Activated T-cell treated with anti-CD3 and anti-CD28 coated beads, Interleukin-2, amount 50 U/mL, for 48 hours (primary cell): ENCODE measurements at regions not wholly inside any gene's neighbourhood (a gene's known extent, or its start where the extent isn't known, plus 50 kb on each side); places are given as distances from the start of the nearest gene placed in this dataset.
A peak's percentile ranks its signal among the peaks of the same experiment; 100 is the strongest.

Experiments used
- DNase-seq, 2 experiments: peaks; one replicate each; pipeline ENCODE4 v3.0.0-alpha.2; 2020

DNA sequence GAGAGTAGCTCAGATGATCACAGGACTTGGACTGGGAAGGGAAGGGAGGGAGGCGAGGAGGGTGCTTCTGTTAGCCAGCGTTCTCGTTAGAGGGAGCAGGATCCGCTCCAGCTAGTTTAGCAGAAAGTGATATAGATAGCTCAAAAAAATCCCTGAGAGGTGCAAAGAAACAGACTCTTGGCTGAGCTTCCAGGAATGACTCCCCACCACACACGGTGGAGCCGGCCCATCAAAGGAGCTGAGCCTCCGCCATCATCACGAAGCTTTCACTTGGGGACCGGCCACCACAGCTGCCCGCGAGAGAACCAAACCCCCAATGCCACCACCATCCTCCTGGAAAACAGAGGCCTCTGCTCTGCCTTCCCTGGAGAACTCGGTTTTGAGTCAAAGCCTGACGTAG lies 124.6 kb upstream of the BCL2L14 start:
- DNase-seq: no peak

DNA sequence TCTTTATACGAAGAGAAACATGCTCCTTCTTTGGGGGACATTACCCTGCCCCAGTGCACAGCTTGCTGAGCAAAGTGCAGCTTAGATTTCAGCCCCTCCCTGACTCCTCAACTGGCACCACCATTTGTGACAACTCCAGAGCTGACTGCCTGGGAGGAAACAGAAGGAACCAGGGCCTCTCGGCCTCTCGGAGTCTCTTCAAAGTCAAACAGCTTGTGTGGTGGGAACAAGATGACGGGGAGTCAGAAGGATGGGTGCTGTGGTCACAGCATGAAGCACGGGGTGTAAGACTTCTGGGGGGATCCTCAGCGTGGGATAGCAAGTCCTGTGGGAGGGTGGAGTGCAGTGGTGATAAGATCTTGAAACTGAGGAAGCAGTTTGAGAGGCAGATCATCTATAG lies 123.5 kb upstream of the BCL2L14 start:
- DNase-seq: no peak

DNA sequence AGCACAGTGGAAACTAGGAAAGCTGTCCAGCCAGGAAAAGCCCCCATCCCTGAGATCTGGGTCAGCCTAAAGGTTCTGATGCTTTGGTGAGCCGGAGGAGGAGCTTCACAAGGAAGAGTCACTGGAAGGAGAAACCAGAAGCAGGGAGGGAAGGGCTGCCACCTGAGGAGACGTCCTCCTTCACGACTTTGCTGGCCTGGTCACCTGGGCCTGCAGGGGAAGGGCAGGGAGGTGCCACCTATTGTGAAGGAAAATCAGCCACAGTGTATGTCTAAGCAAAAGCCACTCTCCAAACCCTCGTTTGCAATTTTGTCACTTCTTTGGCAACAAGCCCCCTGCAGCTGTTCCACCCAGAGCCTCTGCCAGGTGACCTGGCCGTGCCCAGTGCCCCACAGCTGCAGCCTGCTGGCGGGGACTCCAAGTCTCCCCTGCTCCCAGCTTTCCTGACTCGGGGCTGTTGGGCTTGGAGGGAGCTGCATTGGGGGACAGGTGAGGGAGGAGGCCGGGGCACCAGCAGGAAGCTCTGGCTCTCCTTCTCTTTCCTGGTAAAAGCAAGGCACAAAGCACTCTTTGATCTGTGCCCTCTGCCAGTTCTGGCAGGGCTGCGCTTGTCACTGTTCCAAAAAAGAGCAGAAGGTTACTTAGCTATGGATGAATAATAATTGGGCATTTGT lies 120.9 kb upstream of the BCL2L14 start:
- DNase-seq: no peak

- DNase-seq: no peak
These were observed 119.5 kb upstream of the BCL2L14 start for GRCh38 chr12:11951209-11951608.

GRCh38 chr12:11953523-11953922 lies 117.2 kb upstream of the BCL2L14 start:
- DNase-seq: no peak

DNA sequence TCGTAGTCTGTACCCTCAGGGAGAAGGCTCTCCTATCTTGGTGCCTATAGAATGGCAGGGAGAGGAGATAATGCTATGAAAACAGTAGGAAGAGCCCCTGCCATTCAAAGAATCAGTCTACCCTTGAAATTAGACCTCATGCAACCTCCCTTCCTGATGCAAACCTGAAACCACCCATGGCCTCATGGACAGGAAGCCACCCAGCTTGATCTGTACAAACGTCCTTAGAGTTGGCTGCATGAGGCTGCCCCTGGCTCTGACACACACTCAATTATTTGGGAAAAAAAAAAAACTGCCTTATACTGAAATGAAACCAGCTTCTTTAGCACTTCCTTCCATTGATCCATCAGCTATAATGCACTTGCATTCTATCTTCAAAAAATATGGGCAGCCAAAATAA lies 116.6 kb upstream of the BCL2L14 start:
- no peak for DNase-seq

GRCh38 chr12:11958221-11959091 lies 112.3 kb upstream of the BCL2L14 start:
- peak; percentile 71 to 75 for DNase-seq

DNA sequence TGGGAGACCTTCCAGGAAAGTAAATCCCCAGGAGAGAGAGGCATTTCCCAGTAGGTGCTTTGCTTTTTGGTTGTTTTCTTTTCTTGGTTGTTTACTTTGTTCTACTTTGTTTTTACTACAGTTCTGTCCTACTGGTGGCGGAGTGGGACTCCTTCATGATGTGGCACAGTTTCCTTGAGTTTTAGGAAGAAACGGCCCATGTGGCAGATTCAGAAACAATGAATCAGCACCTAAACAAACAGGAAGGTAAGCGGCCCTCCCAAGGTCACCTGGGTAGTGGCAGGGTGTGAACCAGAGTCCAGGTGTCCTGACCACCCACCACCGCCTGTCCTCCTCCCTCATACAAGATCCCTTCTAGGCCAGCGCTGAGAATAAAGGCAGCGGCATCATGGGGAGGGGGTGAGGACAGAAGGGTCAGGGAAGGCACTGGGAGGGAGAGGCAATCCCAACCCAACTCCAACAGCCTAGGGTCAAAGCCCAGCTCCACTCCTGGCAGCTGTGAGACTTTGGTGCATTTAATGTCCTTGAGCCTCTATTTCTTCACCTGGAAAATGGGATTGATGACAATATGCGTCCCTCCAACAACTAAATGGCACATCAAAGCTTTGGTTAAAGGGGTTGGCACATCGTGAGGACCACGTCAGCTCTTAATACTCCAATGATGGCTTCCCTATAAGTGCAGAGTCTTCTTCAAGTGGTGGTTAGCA lies 111.5 kb upstream of the BCL2L14 start:
- DNase-seq: peak in 1 of 2 experiments; percentile 39

- no peak for DNase-seq
These were observed 110.1 kb upstream of the BCL2L14 start for GRCh38 chr12:11960646-11961045.

DNA sequence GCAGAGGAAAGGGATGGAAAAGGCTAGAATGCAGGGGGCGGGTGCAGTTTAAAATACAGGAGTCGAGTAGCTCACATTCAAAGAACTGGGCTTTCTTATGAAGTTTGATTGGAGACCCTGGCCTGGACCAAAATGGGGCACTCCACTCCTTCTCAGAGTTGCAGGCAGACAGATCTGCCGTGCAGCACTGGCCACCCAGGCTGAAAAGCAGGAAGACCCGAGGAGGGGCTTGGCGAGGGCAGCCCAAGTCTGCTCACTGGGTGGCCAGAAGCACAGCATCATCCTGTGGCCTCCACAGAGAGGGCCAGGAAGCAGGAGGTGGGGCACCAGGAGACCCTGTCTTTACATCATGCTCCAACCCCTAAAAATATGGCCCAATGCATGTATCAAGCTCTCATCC lies 109.1 kb upstream of the BCL2L14 start:
- no peak for DNase-seq

GRCh38 chr12:11962860-11963259 lies 107.9 kb upstream of the BCL2L14 start:
- DNase-seq: no peak

DNA sequence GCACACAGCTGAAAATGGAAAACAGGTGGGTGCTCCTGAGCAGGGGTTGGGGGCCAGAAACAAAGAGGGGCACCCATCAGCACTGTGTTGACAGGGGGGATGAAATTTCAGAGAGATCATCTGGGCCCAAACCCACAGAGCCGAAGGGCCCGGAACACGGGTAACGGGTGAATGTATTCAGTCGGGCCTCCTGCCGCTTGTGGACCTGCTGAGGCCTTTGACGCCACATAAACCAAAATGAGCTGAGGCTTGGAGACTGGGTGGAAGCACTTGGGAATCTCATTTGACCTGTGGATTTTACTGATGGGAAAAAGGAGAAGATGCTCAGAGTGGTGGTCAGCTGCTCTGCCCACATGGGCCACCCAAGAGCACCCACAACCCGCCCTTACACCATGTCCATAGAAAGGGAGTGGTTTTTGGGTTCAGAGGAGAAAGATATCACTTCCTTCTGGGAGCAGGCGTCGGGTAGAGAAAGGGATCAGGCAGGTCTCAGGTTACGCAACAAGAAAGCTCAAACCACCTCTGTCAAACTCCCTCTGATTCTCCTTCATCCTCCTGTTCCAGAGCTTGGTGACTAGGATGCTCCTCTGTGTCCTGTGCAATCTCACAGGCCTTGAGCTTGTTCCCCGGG lies 106.8 kb upstream of the BCL2L14 start:
- DNase-seq: no peak

GRCh38 chr12:11965258-11965910 lies 105.4 kb upstream of the BCL2L14 start:
- DNase-seq: no peak

GRCh38 chr12:11967376-11968047 lies 103.2 kb upstream of the BCL2L14 start:
- DNase-seq: no peak

DNA sequence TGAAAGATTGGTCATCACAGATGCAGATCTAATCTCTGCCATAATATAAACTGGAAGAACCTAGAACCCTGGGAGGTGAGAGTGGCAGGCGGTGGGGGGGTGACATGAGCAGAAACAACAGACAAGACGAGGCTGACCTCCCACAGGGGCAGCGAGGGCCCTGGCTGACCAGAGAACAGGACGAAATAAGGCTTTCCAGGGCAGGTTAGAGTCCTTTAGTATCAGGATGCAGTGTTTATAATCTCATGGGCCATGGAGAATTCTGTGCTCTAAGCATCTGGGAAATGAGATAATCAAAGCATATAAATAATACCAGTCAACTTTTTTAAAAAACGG lies 102.7 kb upstream of the BCL2L14 start:
- DNase-seq: no peak

DNA sequence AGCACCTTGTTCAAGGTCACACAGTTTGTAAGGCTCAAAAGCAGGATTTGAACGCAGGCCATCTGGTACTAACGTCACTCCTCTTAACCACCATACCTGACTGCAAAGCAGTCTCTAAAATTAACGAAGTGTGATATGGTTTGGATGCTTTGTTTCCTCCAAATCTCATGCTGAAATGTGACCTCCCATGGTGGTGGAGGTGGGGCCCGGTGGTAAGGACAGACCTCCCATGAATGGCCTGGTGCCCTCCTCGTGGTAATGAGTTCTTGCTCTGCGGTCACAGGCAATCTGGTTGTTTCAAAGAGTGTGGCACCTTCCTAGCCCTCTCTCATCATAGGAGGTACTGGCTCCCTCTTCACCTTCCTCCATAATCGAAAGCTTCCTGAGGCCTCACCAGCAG lies 102.2 kb upstream of the BCL2L14 start:
- no peak for DNase-seq

DNA sequence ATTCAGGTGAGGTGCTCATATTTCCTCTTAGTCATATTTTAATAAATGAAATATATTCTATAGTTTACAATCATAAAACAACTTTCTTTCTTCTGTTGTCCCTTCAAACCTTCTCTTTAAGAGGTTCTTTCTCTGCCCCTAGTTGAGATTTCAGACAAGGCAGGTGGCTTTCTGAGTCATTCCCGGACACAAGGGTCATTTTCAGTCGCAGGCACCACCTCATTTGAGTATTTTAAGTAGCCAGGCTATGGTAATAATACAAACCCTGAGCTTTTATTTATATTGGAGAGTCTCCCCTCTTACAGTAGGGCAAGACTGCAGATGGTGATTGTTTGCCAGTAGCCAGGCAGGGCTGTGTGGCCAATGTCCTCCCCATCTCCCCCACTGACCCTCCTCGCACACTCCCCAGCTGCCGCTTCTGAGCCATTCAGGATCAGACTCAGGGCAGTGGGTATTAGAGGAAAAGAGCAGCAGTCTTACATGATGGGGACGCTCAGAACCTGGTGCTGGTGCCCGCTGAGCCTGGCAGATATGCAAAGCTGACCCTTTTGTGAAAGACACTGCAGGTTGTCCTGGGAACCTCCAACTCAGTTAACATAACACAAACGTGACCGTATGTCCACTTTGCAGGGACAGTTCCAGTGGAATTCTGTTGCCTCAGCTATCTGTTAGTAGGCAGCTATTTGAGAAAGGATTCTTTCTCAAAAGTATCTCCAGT lies 101.1 kb upstream of the BCL2L14 start:
- no peak for DNase-seq

- no peak for DNase-seq
These were observed 100.6 kb upstream of the BCL2L14 start for GRCh38 chr12:11970155-11970520.

DNA sequence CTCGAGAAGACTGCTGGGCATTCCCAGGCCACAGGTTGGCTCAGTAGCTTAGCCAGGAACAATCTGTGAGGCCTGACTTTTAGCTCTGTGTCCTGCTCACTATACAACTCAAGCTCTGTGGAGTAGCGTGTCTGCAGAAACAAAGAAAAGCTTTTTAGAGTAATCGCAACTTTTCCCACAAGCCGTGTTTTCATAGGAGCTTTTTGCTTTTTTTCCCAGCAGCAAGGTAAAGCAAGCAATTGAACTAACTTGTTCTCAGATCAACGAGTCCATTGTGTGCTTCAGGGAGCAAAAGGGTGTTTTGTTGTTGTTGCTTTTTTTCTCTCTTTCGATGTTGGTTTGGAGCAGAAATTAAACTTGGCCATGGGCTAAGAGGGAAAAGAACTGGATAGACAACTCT lies 97.3 kb upstream of the BCL2L14 start:
- DNase-seq: no peak

GRCh38 chr12:11976005-11976404 lies 94.7 kb upstream of the BCL2L14 start:
- DNase-seq: no peak

GRCh38 chr12:11978726-11979384 lies 91.9 kb upstream of the BCL2L14 start:
- DNase-seq: no peak
